Right ventricle myocardium superior (tissue), 1 donor: ENCODE measurements at regions not wholly inside any gene's neighbourhood (a gene's known extent, or its start where the extent isn't known, plus 50 kb on each side); places are given as distances from the start of the nearest gene placed in this dataset.
A peak's percentile ranks its signal among the peaks of the same experiment; 100 is the strongest.

Source experiments
- ATAC-seq: fragments of 200-7000 bp; cut with Tn5 transposase; one replicate; pipeline ENCODE4 v1.9.1; 2020; ENCODE audit warnings: mild to moderate bottlenecking; ENCODE audit not compliant: poor library complexity
- DNase-seq: peaks from one replicate; pipeline ENCODE4 v3.0.0-alpha.2; 2020
- intact Hi-C: fragments of 100-400 bp; cut with DNase I; formaldehyde crosslinking; loops from one replicate; pipeline ENCODE4 v1.11.2; 2022
- donor health status: DM: no; HTN: yes; CAD: no; lungs with severe emphysema.

DNA sequence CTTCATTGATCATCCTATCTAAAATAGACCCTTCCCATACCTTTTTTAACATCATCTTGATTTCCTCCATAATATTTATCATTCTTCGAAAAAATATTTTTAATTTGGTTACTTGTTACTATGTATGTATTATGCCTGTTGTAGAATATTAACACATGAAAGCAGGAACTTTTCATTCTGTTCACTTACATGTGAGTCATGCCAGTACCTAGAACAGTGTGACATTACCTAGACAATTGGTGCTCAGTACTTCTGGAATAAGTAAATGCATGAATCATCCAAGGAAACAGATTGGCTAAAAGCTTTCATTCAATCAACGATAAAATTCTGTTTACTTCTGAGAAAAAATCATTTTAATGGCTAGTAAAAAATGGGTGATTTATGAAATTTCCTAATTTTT is 76.4 kb downstream of the CXXC4 start:
- no peak for DNase-seq
- no peak for ATAC-seq
- intact Hi-C loops, result no loop called here

DNA sequence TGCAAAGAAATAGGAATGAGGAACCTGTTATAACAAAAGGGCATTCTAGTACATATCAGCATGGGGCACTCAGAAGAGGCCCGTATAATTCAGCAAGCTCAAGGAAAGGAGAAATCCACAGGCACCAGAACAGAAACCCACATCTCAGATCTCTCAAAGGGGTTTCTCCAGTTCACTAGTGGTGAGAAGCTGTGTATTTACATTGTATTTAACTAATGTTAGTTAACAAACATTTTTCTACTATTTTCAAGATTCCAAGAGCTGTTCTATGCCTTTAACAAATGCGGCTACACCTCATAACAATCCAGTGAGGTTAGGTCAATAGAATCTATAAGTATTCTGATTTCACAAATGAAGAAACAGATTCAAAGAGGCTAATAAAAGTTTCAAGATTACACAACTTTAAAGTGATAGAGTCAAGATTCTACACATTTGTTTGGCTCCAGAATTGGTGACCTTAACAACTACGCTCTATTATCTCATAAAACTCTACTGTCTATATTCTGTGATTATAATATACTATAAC is 77.3 kb downstream of the CXXC4 start:
- DNase-seq, result no peak
- intact Hi-C loops, result no loop called here
- ATAC-seq, result no peak

DNA sequence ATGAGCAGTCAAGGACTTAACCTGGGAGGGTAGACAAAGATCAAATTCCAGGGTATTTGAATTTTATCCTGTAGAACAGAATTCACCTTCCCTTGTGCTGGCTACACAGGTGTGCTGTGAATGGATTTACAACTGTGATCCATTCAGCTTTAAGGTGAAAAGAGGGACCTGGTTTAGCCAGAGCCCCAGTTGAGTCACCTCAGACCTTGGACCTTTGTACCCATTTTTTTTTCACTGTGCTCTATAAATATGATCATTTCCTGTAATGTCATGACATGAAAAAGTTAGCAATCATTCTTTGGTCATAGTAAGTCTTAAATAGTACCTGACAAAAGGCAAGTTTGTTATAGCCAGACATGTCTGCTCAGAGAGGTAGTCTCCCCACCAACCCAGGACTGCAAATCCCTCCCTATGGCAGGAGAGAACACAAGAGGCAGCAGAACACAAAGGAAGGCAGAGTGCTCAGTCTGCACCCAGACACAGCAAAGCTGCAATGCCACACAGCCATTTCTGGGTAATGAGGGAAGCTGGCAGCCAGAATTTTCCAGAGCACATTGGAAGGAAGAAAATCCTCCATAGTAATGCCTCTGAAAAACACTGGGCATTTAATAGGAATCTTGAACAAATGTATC is 77.9 kb downstream of the CXXC4 start:
- intact Hi-C loops, result no loop called here
- no peak for DNase-seq
- no peak for ATAC-seq

DNA sequence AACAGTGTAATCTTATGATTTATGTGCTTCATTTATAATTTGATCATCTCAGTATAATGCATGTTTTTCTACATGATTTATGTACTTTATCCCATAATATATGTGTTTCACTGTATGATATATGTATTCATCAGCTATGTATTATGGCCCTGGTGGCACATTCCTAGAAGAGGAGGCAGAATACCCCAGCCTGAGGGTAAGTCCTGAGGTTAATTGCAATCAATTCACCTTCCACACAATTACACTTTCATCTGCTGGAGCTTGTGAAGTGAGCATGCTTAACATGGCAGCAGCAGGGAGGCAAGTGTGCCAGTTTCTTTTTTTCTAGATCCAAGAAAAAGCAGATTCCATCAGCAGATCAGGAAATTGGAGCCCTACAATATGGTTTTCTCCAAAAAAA is 81.2 kb downstream of the CXXC4 start:
- no peak for DNase-seq
- intact Hi-C loops, result no loop called here
- ATAC-seq, result no peak

DNA sequence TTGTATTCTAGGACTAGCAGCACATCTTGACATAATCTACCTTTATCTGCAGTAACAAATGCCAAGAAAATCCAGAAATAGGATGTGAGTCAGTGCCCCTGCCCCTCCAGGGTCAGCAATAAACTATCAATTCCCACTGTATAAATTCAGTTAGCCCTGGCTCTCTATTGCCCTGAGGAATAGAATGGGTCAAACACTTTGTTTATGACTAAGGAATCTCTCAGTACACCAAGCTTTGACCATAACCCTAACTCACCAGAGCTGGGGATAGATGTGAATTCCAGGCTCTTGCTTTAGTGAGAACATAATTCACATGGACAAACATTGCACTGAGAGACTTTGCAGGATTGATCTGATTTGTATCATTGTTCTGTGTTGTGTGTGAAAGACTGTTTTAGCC is 82.3 kb downstream of the CXXC4 start:
- intact Hi-C loops, result no loop called here
- ATAC-seq, result no peak

GRCh38 chr4:104411502-104411901 is 83.2 kb downstream of the CXXC4 start:
- ATAC-seq, result no peak
- DNase-seq, result no peak
- intact Hi-C loops, result no loop called here

More for the DNA sequence above, 82.3 kb downstream of the CXXC4 start:
- no peak for DNase-seq

DNA sequence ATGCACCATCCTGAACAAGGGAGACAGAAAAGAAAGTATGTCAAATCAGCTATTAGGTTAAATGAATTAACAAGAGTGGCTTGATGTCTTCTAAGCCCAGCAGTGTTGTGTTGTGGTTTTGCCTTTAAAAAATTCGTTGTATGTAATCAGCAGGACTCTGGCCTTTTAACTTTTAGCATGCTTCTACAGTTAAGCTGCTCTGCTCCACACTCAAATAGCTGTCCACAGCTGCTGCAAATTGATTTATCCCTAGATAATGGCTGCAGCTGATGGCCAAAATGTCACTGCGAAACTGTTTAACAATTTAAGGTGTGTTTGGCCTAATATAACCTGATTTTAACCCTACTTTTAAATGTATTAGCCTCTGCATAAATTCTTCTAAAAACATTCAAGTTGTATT is 85.8 kb downstream of the CXXC4 start:
- ATAC-seq (no peak), DNase-seq (no peak)
- intact Hi-C loops, result no loop called here

DNA sequence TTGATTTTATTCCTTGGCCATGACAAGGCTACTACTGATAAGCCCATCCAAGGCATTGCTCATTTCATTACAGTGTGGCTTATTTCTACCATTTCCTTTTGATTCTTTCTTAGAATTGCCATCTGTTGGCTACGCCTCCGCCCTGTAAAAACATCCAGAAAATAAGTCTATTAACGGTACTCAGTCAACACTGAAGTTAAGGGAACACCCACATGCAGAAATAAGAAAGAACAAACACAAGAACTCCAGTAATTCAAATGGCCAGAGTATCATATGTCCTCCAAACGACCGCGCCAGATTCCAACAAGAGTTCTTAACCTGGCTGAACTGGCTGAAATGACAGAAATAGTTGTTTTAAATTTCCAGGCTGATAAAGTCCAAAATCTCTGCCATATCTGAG is 90.3 kb downstream of the CXXC4 start:
- intact Hi-C loops, result no loop called here
- DNase-seq, result no peak
- ATAC-seq, result no peak

DNA sequence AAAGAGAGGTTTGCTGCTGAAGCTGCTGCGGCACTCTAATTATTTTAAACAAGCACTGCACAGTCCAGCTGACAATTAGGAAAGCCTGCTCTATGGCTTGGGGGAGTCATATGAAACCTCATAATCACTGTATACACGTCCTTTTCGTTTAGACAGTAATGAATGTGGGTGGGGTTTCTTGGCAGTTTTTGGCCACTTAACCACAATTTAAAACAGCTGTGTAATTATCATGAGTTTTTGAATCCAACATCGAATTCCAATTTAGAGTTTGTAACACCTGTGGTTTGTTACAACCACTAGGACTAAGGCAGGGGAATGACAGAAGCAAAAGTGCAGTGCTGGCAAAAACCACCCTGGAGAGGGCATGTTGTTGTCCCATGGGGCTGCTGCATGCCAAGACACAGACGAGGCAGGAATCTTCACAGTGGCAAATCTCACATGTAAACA is 99.5 kb downstream of the CXXC4 start:
- no peak for ATAC-seq
- no peak for DNase-seq
- intact Hi-C loops, result no loop called here

DNA sequence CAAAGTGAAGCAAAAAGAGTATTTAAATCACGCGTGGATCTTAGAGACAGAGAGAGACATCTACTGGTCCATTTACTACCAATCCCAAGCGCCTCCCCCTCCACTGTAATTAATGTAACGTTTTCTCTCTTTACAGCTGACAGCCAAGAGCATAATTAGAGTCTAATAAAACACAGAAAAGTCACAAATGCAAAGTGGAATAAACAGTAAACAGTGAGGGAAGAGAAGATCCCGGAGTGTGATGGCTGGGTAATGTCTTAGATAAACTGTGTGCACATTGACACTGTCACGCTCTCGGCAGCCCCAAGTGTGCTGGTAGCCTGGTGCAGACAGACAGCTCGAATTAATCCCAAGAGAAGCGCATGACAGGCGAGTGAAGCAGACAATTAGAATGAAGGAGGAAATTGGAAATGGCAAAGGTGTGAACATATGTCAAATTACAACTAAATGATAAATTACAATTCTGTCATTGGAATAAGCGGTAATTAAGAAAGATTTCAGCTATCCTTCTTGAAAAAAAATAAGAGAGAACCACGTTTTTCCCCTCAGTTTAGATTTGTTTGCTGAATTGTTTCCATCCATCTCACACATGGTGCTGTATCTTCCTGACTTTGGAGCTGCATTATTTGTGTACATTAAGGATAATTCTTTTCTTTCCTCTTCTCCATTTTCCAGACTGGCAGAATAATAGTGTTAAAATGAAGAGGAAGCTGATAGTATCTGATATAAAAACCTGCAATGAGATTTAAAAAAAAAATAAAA is 100.1 kb downstream of the CXXC4 start:
- intact Hi-C loops, result no loop called here
- DNase-seq (no peak), ATAC-seq (peak; percentile 61)

DNA sequence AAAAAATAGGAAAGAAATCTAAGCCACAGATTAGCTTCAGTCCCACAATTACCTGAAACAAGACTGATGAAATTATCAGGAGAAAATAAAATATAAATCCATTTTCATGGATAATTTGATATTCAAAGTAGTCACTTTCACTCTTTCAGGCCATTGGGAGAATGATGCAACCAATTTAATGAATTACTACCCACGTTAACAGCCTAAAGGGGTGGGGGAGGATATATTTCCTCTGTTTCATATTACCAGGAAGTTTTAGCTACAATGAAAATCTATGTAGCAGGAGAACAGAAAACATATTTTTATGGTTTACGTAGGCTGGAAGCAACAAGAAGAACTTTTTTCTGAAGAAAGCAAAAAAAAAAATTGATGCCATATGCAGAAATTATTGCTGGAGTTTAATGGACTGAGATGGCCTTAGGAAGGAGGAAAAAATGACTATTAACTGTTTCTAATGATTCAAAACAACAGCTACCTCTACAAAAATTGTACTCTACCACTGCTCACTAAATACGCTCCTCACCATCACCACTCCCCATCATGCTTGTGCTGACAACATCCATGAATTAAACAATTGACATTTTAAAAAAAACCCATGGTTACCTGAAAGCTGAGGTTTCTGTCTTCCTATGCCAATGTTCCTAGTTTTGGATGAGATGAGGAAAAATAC is 100.9 kb downstream of the CXXC4 start:
- DNase-seq, result no peak

GRCh38 chr4:104385713-104386112 is 109.0 kb downstream of the CXXC4 start:
- intact Hi-C loops, result no loop called here
- DNase-seq (no peak), ATAC-seq (no peak)

More for the DNA sequence above, 100.9 kb downstream of the CXXC4 start:
- intact Hi-C loops, result no loop called here
- ATAC-seq, result no peak

DNA sequence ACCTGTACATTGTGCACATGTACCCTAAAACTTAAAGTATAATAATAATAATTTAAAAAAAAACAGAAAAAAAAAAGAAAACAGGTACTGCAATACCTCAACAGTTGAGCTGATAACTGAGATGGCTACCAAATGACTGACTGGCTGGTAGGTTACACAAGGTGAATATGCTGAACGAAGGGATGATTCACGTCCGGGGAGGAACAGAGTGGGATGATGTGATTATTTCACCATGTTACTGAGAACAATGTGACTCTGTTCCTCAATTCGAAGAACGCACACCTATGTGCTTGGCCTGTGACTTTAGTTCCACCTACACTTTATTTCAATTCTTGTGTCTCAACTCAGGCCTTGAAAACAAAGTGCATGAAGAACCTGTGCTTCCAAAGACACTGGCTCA is 111.7 kb downstream of the CXXC4 start:
- DNase-seq (no peak), ATAC-seq (no peak)
- intact Hi-C loops, result no loop called here

GRCh38 chr4:104381729-104382128 is 113.0 kb downstream of the CXXC4 start:
- ATAC-seq (no peak), DNase-seq (no peak)
- intact Hi-C loops, result no loop called here

DNA sequence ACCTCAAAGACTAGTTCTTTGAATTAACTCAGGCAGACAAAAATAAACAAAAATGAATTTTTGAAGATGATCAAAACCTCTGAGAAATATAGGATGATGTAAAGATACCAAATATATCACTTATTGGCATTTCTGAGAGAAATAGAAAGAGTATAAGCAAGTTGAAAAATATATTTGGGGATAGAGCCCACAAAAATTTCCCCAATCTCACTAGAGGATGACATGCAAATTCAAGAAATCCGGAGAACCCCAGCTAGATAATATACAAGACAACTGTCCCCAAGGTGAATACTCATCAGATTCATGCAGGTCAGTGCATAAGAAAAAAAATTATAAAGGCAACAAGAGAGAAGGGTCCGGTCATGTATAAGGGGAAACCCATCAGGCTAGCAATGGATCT is 129.1 kb downstream of the CXXC4 start:
- intact Hi-C loops, result no loop called here
- ATAC-seq, result no peak

GRCh38 chr4:104353481-104353880 is 141.2 kb downstream of the CXXC4 start:
- no peak for ATAC-seq
- intact Hi-C loops, result no loop called here
- DNase-seq, result no peak

More for the DNA sequence above, 129.1 kb downstream of the CXXC4 start:
- DNase-seq, result no peak

- ATAC-seq (no peak), DNase-seq (no peak)
- intact Hi-C loops, result no loop called here
These were observed 142.5 kb downstream of the CXXC4 start for GRCh38 chr4:104352211-104352610.

- no peak for DNase-seq
- intact Hi-C loops, result no loop called here
- ATAC-seq, result no peak
These were observed 143.0 kb downstream of the CXXC4 start for GRCh38 chr4:104351706-104352105.

- DNase-seq, result no peak
- intact Hi-C loops, result no loop called here
- no peak for ATAC-seq
These were observed 149.0 kb downstream of the CXXC4 start for GRCh38 chr4:104345598-104346242.
